ENCODE measurements at regions not wholly inside any gene's neighbourhood (a gene's known extent, or its start where the extent isn't known, plus 50 kb on each side); places are given as distances from the start of the nearest gene placed in this dataset.
"Not testable (repeated sequence)": the region's sequence is repeated elsewhere in the genome, so short reads cannot be mapped to it uniquely, and the experiment has no call there.

DNA sequence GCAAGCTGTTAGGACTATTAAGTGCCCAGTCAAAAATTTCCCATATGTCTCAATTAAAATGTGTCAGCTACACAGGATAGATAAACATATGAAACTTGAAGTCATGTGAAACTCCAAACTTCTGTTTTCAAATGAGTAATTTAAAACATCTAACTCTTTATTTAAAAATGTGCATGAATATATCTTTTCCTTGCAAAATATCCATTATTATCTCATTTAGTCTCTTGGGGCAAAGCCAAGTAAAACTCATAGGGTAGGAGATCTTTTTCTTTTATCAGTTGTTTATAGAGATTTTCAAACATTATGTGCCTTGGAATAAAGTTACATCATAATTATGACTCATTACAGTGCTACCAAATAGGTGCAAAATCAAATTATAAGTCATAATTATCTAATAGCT lies 2020.1 kb upstream of the PRR20A start:
- Histone ChIP-seq H3K4me3 (ENCODE audit: low read length) (no peak overlapping the region), H3K27ac (ENCODE audit: low read depth, low read length) (no peak overlapping the region), H3F3A (ENCODE audit: control insufficient read depth, insufficient read depth) (no peaks in the 10 kb centered on the region), H3K4me1 (ENCODE audit: control insufficient read depth, low read length) (no peaks in the 10 kb centered on the region), H3K36me3 (ENCODE audit: control insufficient read depth, low read length) (no peaks in the 10 kb centered on the region), H4K20me1 (ENCODE audit: control insufficient read depth, insufficient read depth, low read depth, low read length) (no peaks in the 10 kb centered on the region), H3K4me2 (ENCODE audit: low read length) (no peak overlapping the region), H3K9me3 (ENCODE audit: control insufficient read depth, insufficient read depth, low read length) (no peaks in the 10 kb centered on the region), H3K79me2 (ENCODE audit: control insufficient read depth, low read length) (no peaks in the 10 kb centered on the region), H3K9me2 (replicated peaks; ENCODE audit: control insufficient read depth, low read length) (no peaks in the 10 kb centered on the region), H3K27me3 (ENCODE audit: control insufficient read depth, low read length) (no peaks in the 10 kb centered on the region)
- TF ChIP-seq EZH2phosphoT487 (IDR thresholded peaks at IDR 0.05; ENCODE audit: borderline replicate concordance, low read length): no peak
- TF ChIP-seq, protein P1, sequence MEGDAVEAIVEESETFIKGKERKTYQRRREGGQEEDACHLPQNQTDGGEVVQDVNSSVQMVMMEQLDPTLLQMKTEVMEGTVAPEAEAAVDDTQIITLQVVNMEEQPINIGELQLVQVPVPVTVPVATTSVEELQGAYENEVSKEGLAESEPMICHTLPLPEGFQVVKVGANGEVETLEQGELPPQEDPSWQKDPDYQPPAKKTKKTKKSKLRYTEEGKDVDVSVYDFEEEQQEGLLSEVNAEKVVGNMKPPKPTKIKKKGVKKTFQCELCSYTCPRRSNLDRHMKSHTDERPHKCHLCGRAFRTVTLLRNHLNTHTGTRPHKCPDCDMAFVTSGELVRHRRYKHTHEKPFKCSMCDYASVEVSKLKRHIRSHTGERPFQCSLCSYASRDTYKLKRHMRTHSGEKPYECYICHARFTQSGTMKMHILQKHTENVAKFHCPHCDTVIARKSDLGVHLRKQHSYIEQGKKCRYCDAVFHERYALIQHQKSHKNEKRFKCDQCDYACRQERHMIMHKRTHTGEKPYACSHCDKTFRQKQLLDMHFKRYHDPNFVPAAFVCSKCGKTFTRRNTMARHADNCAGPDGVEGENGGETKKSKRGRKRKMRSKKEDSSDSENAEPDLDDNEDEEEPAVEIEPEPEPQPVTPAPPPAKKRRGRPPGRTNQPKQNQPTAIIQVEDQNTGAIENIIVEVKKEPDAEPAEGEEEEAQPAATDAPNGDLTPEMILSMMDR (IDR thresholded peaks at IDR 0.05; ENCODE audit: low read depth, low read length, poor library complexity, severe bottlenecking): no peak

DNA sequence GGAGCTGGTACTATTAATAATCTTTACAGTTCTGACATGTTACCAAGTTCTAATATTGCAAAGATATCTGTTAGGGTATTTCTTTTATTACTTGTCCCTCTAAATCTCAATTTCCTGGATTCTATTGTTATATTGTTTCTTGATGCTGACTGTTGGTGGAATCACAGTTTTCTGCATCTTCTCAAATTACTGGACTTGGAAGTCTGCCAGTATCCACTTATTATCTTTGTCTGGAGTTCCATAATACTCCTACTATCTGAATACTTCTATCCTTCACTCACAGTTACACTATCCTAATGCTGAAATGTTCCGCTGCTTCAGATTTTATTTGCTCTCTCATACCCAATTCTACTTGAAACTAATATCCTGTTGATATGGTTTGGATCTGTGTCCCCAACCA lies 1985.7 kb upstream of the PRR20A start:
- no peaks in the 10 kb centered on the region for H3K36me3 ChIP-seq (ENCODE audit: control insufficient read depth, low read length)
- no peaks in the 10 kb centered on the region for H3K27me3 ChIP-seq (ENCODE audit: control insufficient read depth, low read length)
- H3K4me1 ChIP-seq (ENCODE audit: control insufficient read depth, low read length): no peaks in the 10 kb centered on the region
- TF ChIP-seq EZH2phosphoT487 (IDR thresholded peaks at IDR 0.05; ENCODE audit: borderline replicate concordance, low read length): no peak
- TF ChIP-seq, protein P1 (IDR thresholded peaks at IDR 0.05; ENCODE audit: low read depth, low read length, poor library complexity, severe bottlenecking): no peak
- no peak overlapping the region for H3K27ac ChIP-seq (ENCODE audit: low read depth, low read length)
- no peaks in the 10 kb centered on the region for H3K9me2 ChIP-seq (replicated peaks; ENCODE audit: control insufficient read depth, low read length)
- H3F3A ChIP-seq (ENCODE audit: control insufficient read depth, insufficient read depth): no peaks in the 10 kb centered on the region
- no peaks in the 10 kb centered on the region for H3K79me2 ChIP-seq (ENCODE audit: control insufficient read depth, low read length)
- H3K9me3 ChIP-seq (ENCODE audit: control insufficient read depth, insufficient read depth, low read length): peaks cover 7% of the 10 kb centered on the region
- H3K4me3 ChIP-seq (ENCODE audit: low read length): no peak overlapping the region
- H3K4me2 ChIP-seq (ENCODE audit: low read length): no peak overlapping the region
- no peaks in the 10 kb centered on the region for H4K20me1 ChIP-seq (ENCODE audit: control insufficient read depth, insufficient read depth, low read depth, low read length)

GRCh38 chr13:55159765-55160164 lies 1981.0 kb upstream of the PRR20A start:
- Histone ChIP-seq H3K9me2 (replicated peaks; ENCODE audit: control insufficient read depth, low read length) (no peaks in the 10 kb centered on the region), H3K79me2 (ENCODE audit: control insufficient read depth, low read length) (no peaks in the 10 kb centered on the region), H3K27me3 (ENCODE audit: control insufficient read depth, low read length) (no peaks in the 10 kb centered on the region), H4K20me1 (ENCODE audit: control insufficient read depth, insufficient read depth, low read depth, low read length) (no peaks in the 10 kb centered on the region), H3K4me1 (ENCODE audit: control insufficient read depth, low read length) (no peaks in the 10 kb centered on the region), H3K27ac (ENCODE audit: low read depth, low read length) (no peak overlapping the region), H3K4me3 (ENCODE audit: low read length) (no peak overlapping the region), H3K36me3 (ENCODE audit: control insufficient read depth, low read length) (no peaks in the 10 kb centered on the region), H3K9me3 (ENCODE audit: control insufficient read depth, insufficient read depth, low read length) (peaks cover 7% of the 10 kb centered on the region), H3F3A (ENCODE audit: control insufficient read depth, insufficient read depth) (no peaks in the 10 kb centered on the region), H3K4me2 (ENCODE audit: low read length) (no peak overlapping the region)
- TF ChIP-seq, protein P1 (IDR thresholded peaks at IDR 0.05; ENCODE audit: low read depth, low read length, poor library complexity, severe bottlenecking): no peak
- no peak for TF ChIP-seq EZH2phosphoT487 (IDR thresholded peaks at IDR 0.05; ENCODE audit: borderline replicate concordance, low read length)

DNA sequence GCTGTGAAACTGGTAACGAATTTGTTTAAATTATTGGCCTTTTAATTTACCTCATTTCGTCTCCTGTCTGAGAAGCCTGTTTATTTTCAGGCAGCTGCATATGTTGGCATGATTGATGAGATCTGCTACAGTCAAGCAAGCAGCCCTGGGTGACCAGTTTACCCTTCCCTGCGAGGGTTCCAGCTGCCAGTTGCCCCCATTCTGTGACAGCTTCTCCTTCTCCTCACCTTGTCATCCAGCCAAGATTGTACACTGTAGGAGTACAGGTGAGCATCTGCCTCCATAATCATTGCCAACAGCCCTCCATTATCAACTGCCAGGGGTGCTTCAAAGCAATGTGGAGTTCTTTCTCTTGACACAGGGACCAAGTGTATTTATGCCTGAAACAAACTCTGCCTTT lies 1979.9 kb upstream of the PRR20A start:
- Histone ChIP-seq H3K79me2 (ENCODE audit: control insufficient read depth, low read length) (no peaks in the 10 kb centered on the region), H3K36me3 (ENCODE audit: control insufficient read depth, low read length) (no peaks in the 10 kb centered on the region), H4K20me1 (ENCODE audit: control insufficient read depth, insufficient read depth, low read depth, low read length) (no peaks in the 10 kb centered on the region), H3K9me3 (ENCODE audit: control insufficient read depth, insufficient read depth, low read length) (peaks cover 7% of the 10 kb centered on the region), H3K9me2 (replicated peaks; ENCODE audit: control insufficient read depth, low read length) (no peaks in the 10 kb centered on the region), H3K27me3 (ENCODE audit: control insufficient read depth, low read length) (no peaks in the 10 kb centered on the region), H3K4me3 (ENCODE audit: low read length) (no peak overlapping the region), H3K4me2 (ENCODE audit: low read length) (no peak overlapping the region), H3F3A (ENCODE audit: control insufficient read depth, insufficient read depth) (no peaks in the 10 kb centered on the region), H3K4me1 (ENCODE audit: control insufficient read depth, low read length) (no peaks in the 10 kb centered on the region), H3K27ac (ENCODE audit: low read depth, low read length) (no peak overlapping the region)
- TF ChIP-seq EZH2phosphoT487 (IDR thresholded peaks at IDR 0.05; ENCODE audit: borderline replicate concordance, low read length): no peak

GRCh38 chr13:55178582-55178981 lies 1962.1 kb upstream of the PRR20A start:
- H3K4me2 ChIP-seq (ENCODE audit: low read length); H4K20me1 ChIP-seq (ENCODE audit: control insufficient read depth, insufficient read depth, low read depth, low read length); H3K4me3 ChIP-seq (ENCODE audit: low read length); H3K9me3 ChIP-seq (ENCODE audit: control insufficient read depth, insufficient read depth, low read length); H3K27me3 ChIP-seq (ENCODE audit: control insufficient read depth, low read length); H3K36me3 ChIP-seq (ENCODE audit: control insufficient read depth, low read length); H3K9me2 ChIP-seq (replicated peaks; ENCODE audit: control insufficient read depth, low read length); H3K4me1 ChIP-seq (ENCODE audit: control insufficient read depth, low read length); H3F3A ChIP-seq (ENCODE audit: control insufficient read depth, insufficient read depth); H3K27ac ChIP-seq (ENCODE audit: low read depth, low read length); H3K79me2 ChIP-seq (ENCODE audit: control insufficient read depth, low read length): not testable (repeated sequence)
